Neural crest cell (in vitro differentiated cells): ENCODE measurements at regions not wholly inside any gene's neighbourhood (a gene's known extent, or its start where the extent isn't known, plus 50 kb on each side); places are given as distances from the start of the nearest gene placed in this dataset.

Source experiments
- DNase-seq: peaks from one replicate; pipeline ENCODE4 v3.0.0; 2021; ENCODE audit warnings: low read depth, mixed read lengths, low spot score
- H3K27ac Mint-ChIP-seq: one replicate; pipeline ENCODE4 v1.8.0; 2021; ENCODE audit warnings: mild to moderate bottlenecking, mixed read lengths; ENCODE audit not compliant: unreplicated experiment
- H3K27me3 Mint-ChIP-seq: 2 replicates; pipeline ENCODE4 v1.8.0; 2021; ENCODE audit warnings: low read depth, mild to moderate bottlenecking, mixed read lengths
- H3K36me3 Mint-ChIP-seq: 2 replicates; pipeline ENCODE4 v1.8.0; 2021; ENCODE audit warnings: low read depth, mild to moderate bottlenecking, mixed read lengths
- H3K4me1 Mint-ChIP-seq: 2 replicates; pipeline ENCODE4 v1.8.0; 2021; ENCODE audit warnings: mixed read lengths
- H3K4me3 Mint-ChIP-seq: one replicate; pipeline ENCODE4 v1.8.0; 2021; ENCODE audit warnings: mild to moderate bottlenecking, mixed read lengths
- H3K9me3 Mint-ChIP-seq: 2 replicates; pipeline ENCODE4 v1.8.0; 2021; ENCODE audit warnings: mixed read lengths
- TF ChIP-seq, protein P1 (sequence below): fragments of 200-600 bp; sonication (generic); conservative IDR thresholded peaks from 2 replicates; pipeline ENCODE4 v1.5.0; 2021; ENCODE audit warnings: antibody characterized with exemption, mild to moderate bottlenecking

DNA sequence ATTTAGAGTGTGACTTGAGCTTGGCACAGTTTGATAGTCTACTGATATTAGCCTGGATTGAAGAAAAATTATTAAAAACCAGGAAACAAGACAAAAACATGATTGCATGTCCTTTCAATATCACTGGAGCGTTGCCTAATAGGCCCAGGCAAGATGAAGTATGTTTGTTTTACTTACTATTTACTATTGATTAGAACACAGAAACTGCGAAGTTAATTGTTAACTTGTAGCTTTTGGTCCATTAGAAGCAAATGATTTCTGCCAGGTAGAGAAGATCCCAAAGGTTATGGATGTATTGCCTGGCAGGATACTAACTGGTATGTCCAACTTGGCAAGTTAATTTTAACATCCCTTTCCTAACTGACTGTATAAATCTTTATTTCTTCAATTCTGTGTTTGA, 268.9 kb downstream of the ETNK1 start:
- Mint-ChIP-seq H3K9me3 (peaks cover 16% of the 10 kb centered on the region), H3K4me1 (no peaks in the 10 kb centered on the region), H3K27me3 (no peaks in the 10 kb centered on the region), H3K27ac (no peak overlapping the region), H3K4me3 (no peak overlapping the region), H3K36me3 (peaks cover 7% of the 10 kb centered on the region)
- DNase-seq: no peak
- TF ChIP-seq, protein P1, sequence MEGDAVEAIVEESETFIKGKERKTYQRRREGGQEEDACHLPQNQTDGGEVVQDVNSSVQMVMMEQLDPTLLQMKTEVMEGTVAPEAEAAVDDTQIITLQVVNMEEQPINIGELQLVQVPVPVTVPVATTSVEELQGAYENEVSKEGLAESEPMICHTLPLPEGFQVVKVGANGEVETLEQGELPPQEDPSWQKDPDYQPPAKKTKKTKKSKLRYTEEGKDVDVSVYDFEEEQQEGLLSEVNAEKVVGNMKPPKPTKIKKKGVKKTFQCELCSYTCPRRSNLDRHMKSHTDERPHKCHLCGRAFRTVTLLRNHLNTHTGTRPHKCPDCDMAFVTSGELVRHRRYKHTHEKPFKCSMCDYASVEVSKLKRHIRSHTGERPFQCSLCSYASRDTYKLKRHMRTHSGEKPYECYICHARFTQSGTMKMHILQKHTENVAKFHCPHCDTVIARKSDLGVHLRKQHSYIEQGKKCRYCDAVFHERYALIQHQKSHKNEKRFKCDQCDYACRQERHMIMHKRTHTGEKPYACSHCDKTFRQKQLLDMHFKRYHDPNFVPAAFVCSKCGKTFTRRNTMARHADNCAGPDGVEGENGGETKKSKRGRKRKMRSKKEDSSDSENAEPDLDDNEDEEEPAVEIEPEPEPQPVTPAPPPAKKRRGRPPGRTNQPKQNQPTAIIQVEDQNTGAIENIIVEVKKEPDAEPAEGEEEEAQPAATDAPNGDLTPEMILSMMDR: no peak

DNA sequence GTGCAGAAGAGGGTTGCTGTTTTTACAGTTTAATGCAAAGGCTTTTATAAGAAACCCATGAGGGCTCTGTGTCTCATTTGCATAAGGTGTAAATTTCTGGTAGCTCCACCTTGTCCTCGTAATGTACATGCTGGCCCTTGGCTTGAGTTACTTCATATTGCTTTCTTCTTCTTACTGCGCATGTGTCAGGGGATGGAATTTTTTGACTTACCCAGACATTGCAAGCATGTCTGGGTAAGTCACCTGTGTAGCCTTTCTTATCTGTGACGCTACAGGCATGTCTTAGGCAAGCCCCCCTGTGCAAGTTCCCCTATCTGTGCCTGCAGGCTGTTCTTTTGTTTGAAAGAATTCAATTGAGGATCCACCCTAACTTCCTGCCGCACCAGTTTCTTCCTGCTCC, 274.2 kb downstream of the ETNK1 start:
- Mint-ChIP-seq H3K27ac (no peak overlapping the region), H3K27me3 (no peaks in the 10 kb centered on the region), H3K4me1 (peaks cover 3% of the 10 kb centered on the region), H3K36me3 (peaks cover 3% of the 10 kb centered on the region), H3K4me3 (no peak overlapping the region), H3K9me3 (peaks cover 4% of the 10 kb centered on the region)
- no peak for DNase-seq
- TF ChIP-seq, protein P1: no peak

DNA sequence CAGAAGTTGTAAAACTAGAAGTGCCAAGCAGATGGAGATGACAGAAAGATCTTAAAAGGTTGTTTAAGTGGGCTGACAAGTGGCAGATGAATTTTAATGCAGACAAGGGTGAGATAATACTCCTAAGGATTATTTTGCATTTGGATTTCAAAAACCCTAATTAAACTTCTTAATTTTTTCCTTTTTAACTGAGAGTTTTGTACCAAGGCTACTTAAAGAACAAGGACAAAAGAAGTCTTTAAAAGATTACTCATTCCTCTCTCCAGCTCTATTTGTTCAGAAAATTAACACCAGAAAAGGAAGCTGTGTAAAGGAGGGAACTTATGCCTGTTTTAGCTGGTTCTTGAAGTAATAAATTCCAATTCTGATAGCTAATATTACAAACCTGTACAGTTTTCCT, 275.4 kb downstream of the ETNK1 start:
- Mint-ChIP-seq H3K9me3 (peaks cover 4% of the 10 kb centered on the region), H3K27me3 (no peaks in the 10 kb centered on the region), H3K27ac (no peak overlapping the region), H3K4me3 (no peak overlapping the region), H3K4me1 (peaks cover 3% of the 10 kb centered on the region), H3K36me3 (peaks cover 3% of the 10 kb centered on the region)
- TF ChIP-seq, protein P1: no peak
- no peak for DNase-seq

DNA sequence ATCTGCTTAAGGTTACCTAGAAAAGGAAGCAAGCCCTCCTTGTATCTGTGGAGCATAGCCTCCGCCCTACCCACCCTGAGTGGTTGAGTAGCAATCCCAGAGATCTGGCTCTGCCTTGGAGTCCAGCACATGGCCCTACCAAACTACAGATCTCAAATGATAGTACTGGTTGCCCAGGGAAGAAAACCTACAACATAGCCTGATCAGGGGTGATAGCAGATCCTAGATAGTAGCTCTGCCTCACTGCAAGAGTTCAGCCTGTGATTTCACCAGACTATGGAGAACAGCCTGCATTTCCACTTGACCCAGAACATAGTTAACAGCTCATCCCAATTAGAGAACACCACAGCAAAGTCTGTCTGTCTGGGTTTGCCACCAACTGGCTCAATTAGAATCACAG, 279.5 kb downstream of the ETNK1 start:
- Mint-ChIP-seq H3K27ac (no peak overlapping the region), H3K27me3 (no peaks in the 10 kb centered on the region), H3K9me3 (peaks cover 8% of the 10 kb centered on the region), H3K36me3 (peaks cover 9% of the 10 kb centered on the region), H3K4me3 (no peak overlapping the region), H3K4me1 (peaks cover 3% of the 10 kb centered on the region)
- TF ChIP-seq, protein P1: no peak
- no peak for DNase-seq

DNA sequence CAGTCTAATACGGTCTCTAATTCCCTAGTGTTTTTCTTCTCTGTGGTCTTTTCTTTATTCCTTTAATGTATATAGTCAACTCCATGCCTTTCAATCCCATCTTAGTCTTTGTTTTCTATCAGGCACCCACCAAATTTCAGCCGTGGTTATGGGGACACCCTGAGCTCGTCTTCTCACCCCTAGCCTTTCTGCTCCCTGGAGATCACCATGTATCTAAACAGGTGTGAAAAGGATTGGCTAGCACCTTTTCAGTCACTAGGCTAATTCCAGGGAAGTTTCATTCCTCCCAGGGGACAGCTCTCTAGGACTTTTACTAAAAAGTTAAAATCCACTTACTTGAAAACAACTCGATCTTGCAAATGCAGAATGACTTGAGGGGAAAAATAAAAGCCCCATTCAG, 291.3 kb downstream of the ETNK1 start:
- Mint-ChIP-seq H3K4me3 (no peak overlapping the region), H3K9me3 (peaks cover 2% of the 10 kb centered on the region), H3K27me3 (no peaks in the 10 kb centered on the region), H3K4me1 (peaks cover 10% of the 10 kb centered on the region), H3K27ac (no peak overlapping the region), H3K36me3 (peaks cover 6% of the 10 kb centered on the region)
- TF ChIP-seq, protein P1: no peak
- DNase-seq: no peak

DNA sequence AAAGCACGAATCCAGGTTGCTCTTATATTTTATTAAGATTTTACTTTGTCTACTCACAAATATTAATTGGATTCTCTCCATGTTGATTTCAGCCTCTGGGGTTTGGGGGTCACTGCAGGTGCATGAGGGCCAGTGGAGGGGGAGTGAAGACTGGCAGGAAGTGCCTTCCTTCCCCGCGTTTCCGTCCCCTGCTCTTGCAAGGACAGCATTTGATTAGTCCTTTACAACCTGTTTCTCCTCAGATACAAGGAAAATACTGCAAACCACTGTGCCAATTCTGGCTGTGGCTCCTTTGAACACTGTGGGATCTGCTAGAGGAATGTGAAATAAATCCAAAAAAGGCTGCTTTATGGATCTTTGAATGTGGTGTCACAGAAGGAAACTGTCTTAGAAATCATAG, 291.8 kb downstream of the ETNK1 start:
- Mint-ChIP-seq H3K36me3 (peaks cover 6% of the 10 kb centered on the region), H3K27me3 (no peaks in the 10 kb centered on the region), H3K27ac (peak overlapping the region; percentile 51), H3K9me3 (no peaks in the 10 kb centered on the region), H3K4me3 (no peak overlapping the region), H3K4me1 (peaks cover 10% of the 10 kb centered on the region)
- DNase-seq: no peak
- TF ChIP-seq, protein P1: no peak
